GM21526 (cell line): ENCODE measurements at regions not wholly inside any gene's neighbourhood (a gene's known extent, or its start where the extent isn't known, plus 50 kb on each side); places are given as distances from the start of the nearest gene placed in this dataset.
"Not testable (repeated sequence)": the region's sequence is repeated elsewhere in the genome, so short reads cannot be mapped to it uniquely, and the experiment has no call there.

Experiments used
- ATAC-seq: cut with Tn5 transposase; IDR thresholded peaks from one replicate; pipeline ENCODE4 v1.9.1; 2021; ENCODE audit warnings: moderate library complexity; ENCODE audit not compliant: unreplicated experiment, low FRiP score

- no peak for ATAC-seq
These were observed 488.4 kb downstream of the ADCYAP1 start for GRCh38 chr18:1392865-1393734.

- no peak for ATAC-seq
These were observed 489.3 kb downstream of the ADCYAP1 start for GRCh38 chr18:1393929-1394328.

GRCh38 chr18:1394426-1394825, 489.8 kb downstream of the ADCYAP1 start:
- ATAC-seq, result no peak

GRCh38 chr18:1394966-1395365, 490.3 kb downstream of the ADCYAP1 start:
- no peak for ATAC-seq

GRCh38 chr18:1408376-1408775, 503.7 kb downstream of the ADCYAP1 start:
- ATAC-seq, result no peak

GRCh38 chr18:1412655-1413322, 508.1 kb downstream of the ADCYAP1 start:
- no peak for ATAC-seq

GRCh38 chr18:1413323-1413675, 508.6 kb downstream of the ADCYAP1 start:
- no peak for ATAC-seq

- no peak for ATAC-seq
These were observed 511.4 kb downstream of the ADCYAP1 start for GRCh38 chr18:1416074-1416473.

- no peak for ATAC-seq
These were observed 516.8 kb downstream of the ADCYAP1 start for GRCh38 chr18:1421502-1421901.

GRCh38 chr18:1422634-1423033, 518.0 kb downstream of the ADCYAP1 start:
- ATAC-seq, result no peak

- no peak for ATAC-seq
These were observed 521.0 kb downstream of the ADCYAP1 start for GRCh38 chr18:1425679-1426078.

GRCh38 chr18:1435487-1435886, 530.8 kb downstream of the ADCYAP1 start:
- no peak for ATAC-seq

- no peak for ATAC-seq
These were observed 531.5 kb downstream of the ADCYAP1 start for GRCh38 chr18:1436199-1436598.

- ATAC-seq, result no peak
These were observed 533.8 kb downstream of the ADCYAP1 start for GRCh38 chr18:1438458-1438910.

GRCh38 chr18:1438967-1439366, 534.3 kb downstream of the ADCYAP1 start:
- no peak for ATAC-seq

GRCh38 chr18:1444062-1444461, 539.4 kb downstream of the ADCYAP1 start:
- ATAC-seq, result not testable (repeated sequence)

- no peak for ATAC-seq
These were observed 542.1 kb downstream of the ADCYAP1 start for GRCh38 chr18:1446765-1447164.

GRCh38 chr18:1452821-1453220, 548.1 kb downstream of the ADCYAP1 start:
- no peak for ATAC-seq

GRCh38 chr18:1455605-1456004, 550.9 kb downstream of the ADCYAP1 start:
- ATAC-seq, result no peak

- ATAC-seq, result no peak
These were observed 553.9 kb downstream of the ADCYAP1 start for GRCh38 chr18:1458547-1458946.

- no peak for ATAC-seq
These were observed 559.3 kb downstream of the ADCYAP1 start for GRCh38 chr18:1463981-1464380.
